Tibial artery (tissue), 4 donors: ENCODE measurements at regions not wholly inside any gene's neighbourhood (a gene's known extent, or its start where the extent isn't known, plus 50 kb on each side); places are given as distances from the start of the nearest gene placed in this dataset.

Experiments
- DNase-seq, 2 donors: peaks; one replicate each; pipeline ENCODE4 v3.0.0-alpha.2; 2019
- H3K27ac ChIP-seq, 2 donors: fragments of 200-600 bp; sonication (generic) in 1 of 2; 1 replicate in 1 of 2; 2 replicates in 1 of 2; pipeline ENCODE4 v1.5.1; 2018 to 2019; ENCODE audit warnings: mild to moderate bottlenecking in 1 of 2
- H3K27me3 ChIP-seq, 2 donors: fragments of 200-600 bp; sonication (generic) in 1 of 2; one replicate each; pipeline versions ENCODE4 v1.5.1 to v1.6.0; 2016 to 2019
- H3K36me3 ChIP-seq, 3 donors: fragments of 200-600 bp; sonication (generic) in 2 of 3; one replicate each; pipeline ENCODE4 v1.5.1; 2016 to 2019; ENCODE audit warnings: mild to moderate bottlenecking in 2 of 3
- H3K4me1 ChIP-seq, 4 donors: fragments of 200-600 bp; sonication (generic) in 2 of 4; 1 replicate in 3 of 4; 2 replicates in 1 of 4; pipeline ENCODE4 v1.5.1; 2016 to 2019
- H3K4me3 ChIP-seq, 2 donors: fragments of 200-600 bp; sonication (generic) in 1 of 2; 1 replicate in 1 of 2; 2 replicates in 1 of 2; pipeline ENCODE4 v1.5.1; 2018 to 2019; ENCODE audit warnings: mild to moderate bottlenecking in 2 of 2
- H3K9me3 ChIP-seq, 3 donors: fragments of 200-600 bp; sonication (generic) in 1 of 3; one replicate each; pipeline ENCODE4 v1.5.1; 2016 to 2019
- intact Hi-C: fragments of 100-400 bp; cut with DNase I; formaldehyde crosslinking; loops from one replicate; pipeline ENCODE4 v1.15.0; 2023; ENCODE audit warnings: low total_unique reads
- TF ChIP-seq, protein P1 (sequence below), 2 experiments: fragments of 200-600 bp in 1 of 2; fragments of 450-650 bp in 1 of 2; IDR thresholded peaks; one replicate each; pipeline ENCODE4 v1.5.1; 2017 to 2019; ENCODE audit warnings: antibody characterized with exemption in 2 of 2, mild to moderate bottlenecking in 1 of 2, moderate library complexity in 1 of 2

DNA sequence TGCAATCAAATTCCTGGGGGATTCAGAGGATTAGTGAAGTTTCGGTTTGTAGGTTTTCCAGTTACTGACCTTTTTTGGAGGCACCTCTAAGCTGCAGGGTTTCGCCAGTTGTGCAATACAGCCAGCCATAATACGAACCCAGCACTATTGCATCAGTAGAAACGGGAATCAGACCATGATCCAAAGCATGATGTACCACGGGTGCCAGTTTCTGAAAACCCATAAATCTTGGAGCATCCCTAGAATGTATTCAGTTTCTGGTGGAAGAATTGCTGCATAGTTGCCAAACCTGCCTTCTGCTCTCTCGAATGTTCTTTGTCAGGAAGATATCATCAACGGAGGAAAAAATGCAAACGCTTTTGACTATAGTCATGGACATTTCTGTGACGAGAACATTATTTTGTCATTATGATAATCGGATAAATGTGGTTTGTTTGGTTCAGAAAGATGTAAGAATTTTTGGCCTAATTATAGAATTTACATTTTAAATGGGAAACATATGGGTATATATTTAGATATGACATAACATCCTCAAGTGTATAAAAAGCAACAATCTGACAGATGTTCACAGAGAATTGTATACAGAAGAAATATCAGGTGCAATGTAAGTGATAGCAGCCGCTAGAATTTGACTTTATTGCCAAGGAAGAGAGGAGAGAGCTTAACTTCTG is 186.2 kb upstream of the PRKCQ start:
- TF ChIP-seq, protein P1, sequence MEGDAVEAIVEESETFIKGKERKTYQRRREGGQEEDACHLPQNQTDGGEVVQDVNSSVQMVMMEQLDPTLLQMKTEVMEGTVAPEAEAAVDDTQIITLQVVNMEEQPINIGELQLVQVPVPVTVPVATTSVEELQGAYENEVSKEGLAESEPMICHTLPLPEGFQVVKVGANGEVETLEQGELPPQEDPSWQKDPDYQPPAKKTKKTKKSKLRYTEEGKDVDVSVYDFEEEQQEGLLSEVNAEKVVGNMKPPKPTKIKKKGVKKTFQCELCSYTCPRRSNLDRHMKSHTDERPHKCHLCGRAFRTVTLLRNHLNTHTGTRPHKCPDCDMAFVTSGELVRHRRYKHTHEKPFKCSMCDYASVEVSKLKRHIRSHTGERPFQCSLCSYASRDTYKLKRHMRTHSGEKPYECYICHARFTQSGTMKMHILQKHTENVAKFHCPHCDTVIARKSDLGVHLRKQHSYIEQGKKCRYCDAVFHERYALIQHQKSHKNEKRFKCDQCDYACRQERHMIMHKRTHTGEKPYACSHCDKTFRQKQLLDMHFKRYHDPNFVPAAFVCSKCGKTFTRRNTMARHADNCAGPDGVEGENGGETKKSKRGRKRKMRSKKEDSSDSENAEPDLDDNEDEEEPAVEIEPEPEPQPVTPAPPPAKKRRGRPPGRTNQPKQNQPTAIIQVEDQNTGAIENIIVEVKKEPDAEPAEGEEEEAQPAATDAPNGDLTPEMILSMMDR (IDR thresholded peaks at IDR 0.05), result no peak
- Histone ChIP-seq H3K4me1 (no peaks in the 10 kb centered on the region), H3K9me3 (peaks cover 0 to 1% (median 0%) of the 10 kb centered on the region in 3 donors), H3K36me3 (no peaks in the 10 kb centered on the region), H3K27me3 (peaks cover 0 to 3% of the 10 kb centered on the region in 2 donors), H3K4me3 (no peak overlapping the region), H3K27ac (no peak overlapping the region)
- DNase-seq, result no peak
- intact Hi-C loops, result no loop called here

DNA sequence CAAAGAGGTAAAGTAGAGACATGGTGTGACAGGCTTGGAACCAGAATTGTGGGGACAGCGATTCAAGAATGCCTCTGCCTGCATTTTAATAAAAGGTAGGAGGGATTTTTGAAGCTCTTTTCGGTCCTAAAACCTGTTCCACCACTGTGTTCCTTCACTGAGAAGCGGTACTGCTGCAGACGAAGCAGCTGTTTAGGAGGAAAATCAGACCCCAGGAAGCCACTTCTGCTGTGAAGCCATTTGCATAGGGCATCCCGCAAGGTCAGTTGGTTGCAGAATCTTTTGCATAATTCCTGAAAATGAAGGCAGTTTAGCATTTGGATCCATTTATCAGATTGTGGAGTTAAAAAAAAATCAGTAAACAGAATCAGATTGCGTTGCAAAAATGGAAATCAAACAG is 183.3 kb upstream of the PRKCQ start:
- intact Hi-C loops, result no loop called here
- H3K4me3 ChIP-seq, result no peak overlapping the region
- H3K9me3 ChIP-seq, result peaks cover 0 to 10% (median 0%) of the 10 kb centered on the region in 3 donors
- peaks cover 0 to 3% of the 10 kb centered on the region in 2 donors for H3K27me3 ChIP-seq
- TF ChIP-seq, protein P1 (IDR thresholded peaks at IDR 0.05), result no peak
- H3K36me3 ChIP-seq, result no peaks in the 10 kb centered on the region
- H3K27ac ChIP-seq, result no peak overlapping the region
- no peaks in the 10 kb centered on the region for H3K4me1 ChIP-seq
- DNase-seq, result no peak

DNA sequence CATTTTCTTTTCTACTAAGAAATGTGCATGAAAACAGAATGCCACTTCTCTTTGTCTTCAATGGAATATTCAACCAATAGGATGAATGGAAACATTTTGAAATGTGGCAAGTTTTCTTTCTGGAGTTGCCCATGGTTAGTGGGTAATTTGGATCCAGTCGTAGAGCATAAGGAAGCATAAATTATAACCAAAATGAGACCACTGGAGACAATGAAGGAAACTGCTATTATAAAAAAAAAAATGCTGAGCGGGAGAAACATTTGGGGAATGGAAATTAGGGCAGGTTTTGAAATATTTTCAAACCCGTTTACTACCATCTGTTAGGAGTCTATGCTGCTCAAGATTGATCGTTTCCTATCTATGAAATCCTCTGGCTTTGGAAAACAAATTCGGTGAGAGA is 182.9 kb upstream of the PRKCQ start:
- Histone ChIP-seq H3K4me3 (no peak overlapping the region), H3K36me3 (no peaks in the 10 kb centered on the region), H3K27me3 (peaks cover 0 to 3% of the 10 kb centered on the region in 2 donors), H3K9me3 (peaks cover 0 to 10% (median 0%) of the 10 kb centered on the region in 3 donors), H3K27ac (no peak overlapping the region), H3K4me1 (no peaks in the 10 kb centered on the region)
- DNase-seq, result no peak
- TF ChIP-seq, protein P1 (IDR thresholded peaks at IDR 0.05), result no peak
- intact Hi-C loops, result no loop called here

DNA sequence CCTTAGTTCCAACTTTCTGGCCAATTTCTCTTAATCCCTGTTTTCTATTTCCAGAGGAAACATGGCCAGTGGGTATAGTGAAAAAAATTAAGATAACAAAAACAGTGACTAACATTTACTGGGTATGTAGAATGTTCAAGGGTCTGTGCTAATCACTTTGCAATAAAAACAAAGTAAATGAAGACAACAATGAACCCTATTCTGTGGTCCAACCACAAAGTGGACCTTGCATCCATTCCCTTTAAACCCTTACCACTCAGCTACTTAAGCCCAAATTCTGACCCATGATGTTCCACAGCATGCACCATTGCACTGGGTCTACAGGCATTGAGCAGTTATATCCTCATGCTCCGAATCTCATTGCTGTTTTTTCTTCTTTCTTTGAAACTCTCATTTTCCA is 179.9 kb upstream of the PRKCQ start:
- Histone ChIP-seq H3K4me3 (no peak overlapping the region), H3K9me3 (peaks cover 0 to 10% (median 0%) of the 10 kb centered on the region in 3 donors), H3K36me3 (no peaks in the 10 kb centered on the region), H3K27me3 (peaks cover 0 to 3% of the 10 kb centered on the region in 2 donors), H3K4me1 (no peaks in the 10 kb centered on the region), H3K27ac (no peak overlapping the region)
- TF ChIP-seq, protein P1 (IDR thresholded peaks at IDR 0.05), result no peak
- DNase-seq, result no peak
- intact Hi-C loops, result no loop called here

DNA sequence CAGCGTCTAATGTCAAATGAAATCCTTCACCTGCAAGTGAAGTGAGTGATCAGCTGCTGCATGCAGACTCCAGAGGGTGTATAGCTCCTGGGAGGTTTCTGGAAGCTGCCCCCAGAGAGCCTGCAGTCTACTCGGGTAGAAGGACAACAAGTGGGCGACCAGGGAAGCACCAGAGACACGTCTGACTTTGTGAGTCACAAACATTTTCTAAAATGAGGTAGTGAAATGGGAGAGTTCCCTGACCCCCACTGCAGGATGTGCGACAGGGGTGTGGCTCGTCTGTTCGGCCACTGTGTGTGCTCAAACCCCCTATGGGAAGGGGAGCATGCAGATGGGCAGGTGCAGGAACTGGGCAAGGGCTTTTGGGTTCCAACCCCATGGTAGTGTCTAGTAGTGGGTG is 177.1 kb upstream of the PRKCQ start:
- Histone ChIP-seq H3K27ac (no peak overlapping the region), H3K36me3 (no peaks in the 10 kb centered on the region), H3K4me1 (no peaks in the 10 kb centered on the region), H3K27me3 (peaks cover 0 to 6% of the 10 kb centered on the region in 2 donors), H3K4me3 (no peak overlapping the region), H3K9me3 (peaks cover 0 to 10% (median 0%) of the 10 kb centered on the region in 3 donors)
- intact Hi-C loops, result no loop called here
- TF ChIP-seq, protein P1 (IDR thresholded peaks at IDR 0.05), result no peak
- DNase-seq, result no peak
